ENCODE measurements at regions not wholly inside any gene's neighbourhood (a gene's known extent, or its start where the extent isn't known, plus 50 kb on each side); places are given as distances from the start of the nearest gene placed in this dataset.
A peak's percentile ranks its signal among the peaks of the same experiment; 100 is the strongest.

DNA sequence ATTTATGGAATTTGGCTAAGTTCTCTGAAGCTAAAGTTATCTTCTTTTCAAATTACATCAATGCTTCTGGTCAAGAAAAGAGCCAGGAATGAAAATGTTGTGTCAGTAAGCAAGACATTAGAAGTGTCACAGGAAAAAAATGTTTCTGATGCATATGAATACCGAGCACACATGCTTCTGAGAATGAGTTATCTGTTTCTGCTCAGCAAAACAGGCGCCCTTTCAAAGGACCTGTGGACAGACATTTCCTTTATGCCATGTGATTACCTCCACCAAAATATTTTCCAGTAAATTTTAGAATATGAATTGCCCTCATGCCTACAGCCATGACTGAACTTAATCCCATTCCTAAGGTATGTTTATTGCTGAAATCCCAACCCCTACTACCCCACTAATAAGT is 55.4 kb upstream of the RNF180 start:
- DNase-seq (ENCODE audit: low read depth) = no peak
- no peak for TF ChIP-seq CTCF (IDR thresholded peaks at IDR 0.05; ENCODE audit: insufficient read depth, low read depth, low read length)
- no peak overlapping the region for H3K4me3 ChIP-seq (ENCODE audit: low read depth, low read length)

GRCh38 chr5:64108674-64109073 is 57.0 kb upstream of the RNF180 start:
- DNase-seq (ENCODE audit: low read depth) = no peak
- no peak overlapping the region for H3K4me3 ChIP-seq (ENCODE audit: low read depth, low read length)
- TF ChIP-seq CTCF (IDR thresholded peaks at IDR 0.05; ENCODE audit: insufficient read depth, low read depth, low read length) = no peak

DNA sequence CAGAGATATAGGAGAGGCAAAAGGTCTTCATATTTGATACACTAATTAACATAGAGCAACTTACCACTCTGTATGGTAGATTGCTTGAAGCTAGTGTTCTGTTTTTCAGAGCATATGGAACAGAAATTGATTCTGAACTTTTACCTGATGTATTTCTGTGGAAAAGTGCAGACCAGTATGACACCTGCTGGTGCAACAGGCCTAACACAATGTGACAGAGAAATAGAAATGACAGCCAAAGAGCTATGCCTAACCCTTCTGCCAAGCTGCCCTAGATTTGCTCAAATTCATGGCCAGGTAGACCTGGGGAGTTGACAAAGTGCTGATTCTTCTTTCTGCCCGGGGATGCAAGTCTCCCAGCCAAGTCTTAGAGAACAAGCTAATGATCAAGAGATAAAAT is 65.4 kb upstream of the RNF180 start:
- DNase-seq (ENCODE audit: low read depth) = no peak
- no peak overlapping the region for H3K4me3 ChIP-seq (ENCODE audit: low read depth, low read length)
- no peak for TF ChIP-seq CTCF (IDR thresholded peaks at IDR 0.05; ENCODE audit: insufficient read depth, low read depth, low read length)

DNA sequence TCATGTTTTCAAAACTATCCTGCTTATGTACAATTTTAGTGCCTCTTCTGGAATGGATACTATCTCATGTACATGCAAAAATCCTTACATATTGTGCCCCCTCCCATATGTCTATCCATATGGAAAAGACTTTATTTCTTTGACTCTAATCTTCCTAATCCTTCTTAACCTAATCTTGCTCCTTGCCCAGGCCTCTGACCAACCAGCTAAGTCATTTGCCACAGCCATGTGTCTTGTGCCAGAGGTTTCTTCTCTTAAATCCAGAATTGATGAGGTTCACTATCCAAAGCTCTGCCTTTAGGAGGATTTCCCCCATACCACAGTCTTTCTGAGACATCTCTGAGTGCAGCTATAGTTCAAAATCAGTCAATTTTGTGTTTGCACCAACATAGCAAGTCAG is 68.9 kb upstream of the RNF180 start:
- no peak for TF ChIP-seq CTCF (IDR thresholded peaks at IDR 0.05; ENCODE audit: insufficient read depth, low read depth, low read length)
- DNase-seq (ENCODE audit: low read depth) = no peak
- H3K4me3 ChIP-seq (ENCODE audit: low read depth, low read length) = no peak overlapping the region

- TF ChIP-seq CTCF (IDR thresholded peaks at IDR 0.05; ENCODE audit: insufficient read depth, low read depth, low read length) = no peak
- no peak for DNase-seq (ENCODE audit: low read depth)
- no peak overlapping the region for H3K4me3 ChIP-seq (ENCODE audit: low read depth, low read length)
These were observed 88.1 kb upstream of the RNF180 start for GRCh38 chr5:64077589-64077988.

DNA sequence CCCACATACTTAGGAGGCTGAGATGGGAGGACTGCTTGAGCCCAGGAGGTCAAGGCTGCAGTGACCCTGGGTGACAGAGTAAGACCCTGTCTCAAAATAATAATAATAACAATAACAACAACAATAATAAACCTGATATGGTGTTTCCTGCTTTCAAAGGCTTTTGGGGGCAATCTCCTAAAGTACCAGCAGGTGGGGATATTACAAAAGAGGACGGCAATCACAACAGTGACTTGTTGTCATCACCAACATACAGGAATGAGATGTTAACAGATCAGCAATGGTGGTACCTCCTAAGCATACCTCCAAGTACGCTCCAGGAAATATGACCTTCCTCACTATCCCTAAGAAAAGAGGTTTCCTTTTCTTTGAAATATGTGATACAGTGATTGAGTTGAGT is 91.1 kb upstream of the RNF180 start:
- H3K4me3 ChIP-seq (ENCODE audit: low read depth, low read length) = no peak overlapping the region
- peak; percentile 50 for TF ChIP-seq CTCF (IDR thresholded peaks at IDR 0.05; ENCODE audit: insufficient read depth, low read depth, low read length)
- DNase-seq (ENCODE audit: low read depth) = peak; percentile 8

GRCh38 chr5:64069486-64069885 is 96.2 kb upstream of the RNF180 start:
- TF ChIP-seq CTCF (IDR thresholded peaks at IDR 0.05; ENCODE audit: insufficient read depth, low read depth, low read length) = no peak
- no peak overlapping the region for H3K4me3 ChIP-seq (ENCODE audit: low read depth, low read length)
- no peak for DNase-seq (ENCODE audit: low read depth)

Measured in fibroblast of villous mesenchyme (primary cell).